Epithelial cell of proximal tubule (primary cell): ENCODE measurements at regions not wholly inside any gene's neighbourhood (a gene's known extent, or its start where the extent isn't known, plus 50 kb on each side); places are given as distances from the start of the nearest gene placed in this dataset.

Source experiments
- DNase-seq: peaks from one replicate; pipeline ENCODE4 v3.0.0-alpha.2; 2011; ENCODE audit warnings: low read depth
- H3K4me3 ChIP-seq: 2 replicates; pipeline ENCODE4 v1.5.1; 2011; ENCODE audit warnings: low read depth, mild to moderate bottlenecking, low read length
- TF ChIP-seq, protein P1 (sequence below): conservative IDR thresholded peaks from 2 replicates; pipeline ENCODE4 v1.5.1; 2012; ENCODE audit warnings: low read depth, mild to moderate bottlenecking, low read length

DNA sequence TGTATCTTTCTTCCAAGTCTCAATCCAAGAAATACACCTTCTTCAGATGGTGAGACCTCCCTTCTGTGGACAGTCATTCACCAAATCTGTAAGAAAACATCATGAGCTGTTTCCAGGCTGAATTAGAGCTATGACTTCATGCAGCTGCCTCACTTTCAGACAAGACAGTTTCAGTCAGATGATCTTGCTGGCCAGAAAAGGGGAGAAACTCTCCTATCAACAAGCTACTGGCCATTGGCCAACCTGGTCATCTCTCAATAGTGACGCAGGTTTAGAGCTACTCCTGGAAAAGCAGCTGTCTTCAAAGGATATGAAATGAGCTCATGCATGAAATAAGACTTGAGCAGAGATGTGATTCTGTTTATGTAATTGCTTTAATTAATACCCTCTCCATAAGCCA, 69.6 kb upstream of the NDP start:
- DNase-seq: peak; percentile 87
- H3K4me3 ChIP-seq: no peak overlapping the region
- TF ChIP-seq, protein P1, sequence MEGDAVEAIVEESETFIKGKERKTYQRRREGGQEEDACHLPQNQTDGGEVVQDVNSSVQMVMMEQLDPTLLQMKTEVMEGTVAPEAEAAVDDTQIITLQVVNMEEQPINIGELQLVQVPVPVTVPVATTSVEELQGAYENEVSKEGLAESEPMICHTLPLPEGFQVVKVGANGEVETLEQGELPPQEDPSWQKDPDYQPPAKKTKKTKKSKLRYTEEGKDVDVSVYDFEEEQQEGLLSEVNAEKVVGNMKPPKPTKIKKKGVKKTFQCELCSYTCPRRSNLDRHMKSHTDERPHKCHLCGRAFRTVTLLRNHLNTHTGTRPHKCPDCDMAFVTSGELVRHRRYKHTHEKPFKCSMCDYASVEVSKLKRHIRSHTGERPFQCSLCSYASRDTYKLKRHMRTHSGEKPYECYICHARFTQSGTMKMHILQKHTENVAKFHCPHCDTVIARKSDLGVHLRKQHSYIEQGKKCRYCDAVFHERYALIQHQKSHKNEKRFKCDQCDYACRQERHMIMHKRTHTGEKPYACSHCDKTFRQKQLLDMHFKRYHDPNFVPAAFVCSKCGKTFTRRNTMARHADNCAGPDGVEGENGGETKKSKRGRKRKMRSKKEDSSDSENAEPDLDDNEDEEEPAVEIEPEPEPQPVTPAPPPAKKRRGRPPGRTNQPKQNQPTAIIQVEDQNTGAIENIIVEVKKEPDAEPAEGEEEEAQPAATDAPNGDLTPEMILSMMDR: no peak

DNA sequence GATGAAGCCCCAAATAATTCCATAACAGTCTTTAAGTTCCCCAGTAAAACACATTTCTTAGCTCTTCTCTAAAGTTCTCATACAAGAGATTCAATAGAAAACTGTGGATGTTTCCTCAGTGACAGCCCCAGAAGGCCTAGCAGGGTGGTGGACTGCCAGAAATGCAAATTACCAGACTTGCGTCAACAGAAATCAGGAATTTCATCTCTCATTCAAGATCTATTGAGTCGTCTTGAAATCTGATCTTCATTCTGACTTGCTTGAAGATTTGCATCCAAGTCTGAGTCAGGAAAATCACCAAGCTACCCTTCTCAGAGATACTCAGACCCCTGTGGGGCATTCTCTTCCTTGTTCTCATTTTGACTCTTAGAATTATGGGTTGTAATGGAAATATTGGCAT, 68.9 kb upstream of the NDP start:
- DNase-seq: no peak
- TF ChIP-seq, protein P1: no peak
- no peak overlapping the region for H3K4me3 ChIP-seq

DNA sequence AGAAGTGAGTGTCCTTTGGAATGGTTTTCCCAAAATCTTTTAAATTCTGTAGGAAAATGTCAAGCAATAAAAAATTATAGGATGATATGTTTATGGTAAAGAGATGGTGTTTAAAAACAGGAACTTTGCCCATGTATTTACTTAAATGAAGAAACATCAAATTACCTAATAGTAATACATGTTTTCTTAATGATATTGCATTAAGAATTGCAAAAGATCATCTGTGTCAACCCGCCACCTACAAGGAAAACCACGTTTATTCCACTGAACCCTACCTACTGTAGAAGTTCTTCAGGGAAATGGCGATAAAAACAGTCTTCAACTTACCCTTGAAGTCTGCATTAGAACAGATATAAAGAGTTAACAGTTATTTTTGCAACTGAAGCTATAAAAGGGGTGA, 67.2 kb upstream of the NDP start:
- DNase-seq: no peak
- H3K4me3 ChIP-seq: no peak overlapping the region
- TF ChIP-seq, protein P1: no peak

DNA sequence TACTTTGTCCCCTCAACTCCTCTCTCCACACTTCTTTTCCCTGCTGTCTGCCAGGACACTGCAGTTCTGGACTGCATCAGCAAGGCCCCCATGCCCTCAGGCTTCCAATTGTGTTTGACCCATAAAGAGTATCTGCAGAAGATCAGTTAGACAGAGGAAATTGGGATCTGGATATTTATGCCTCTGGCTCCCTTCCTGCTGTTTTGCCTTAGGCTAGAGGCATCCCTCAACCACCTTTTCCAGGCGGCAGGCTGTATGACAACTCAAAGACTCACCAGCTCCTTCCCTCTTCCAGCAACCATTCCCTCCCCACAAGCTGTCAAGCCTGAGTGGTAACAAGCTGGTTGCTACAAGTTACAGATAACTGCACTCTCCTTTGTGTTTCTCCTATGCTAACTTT, 66.4 kb upstream of the NDP start:
- H3K4me3 ChIP-seq: no peak overlapping the region
- DNase-seq: no peak
- TF ChIP-seq, protein P1: no peak

GRCh38 chrX:44036336-44036735, 63.1 kb upstream of the NDP start:
- no peak overlapping the region for H3K4me3 ChIP-seq
- no peak for DNase-seq
- TF ChIP-seq, protein P1: no peak

DNA sequence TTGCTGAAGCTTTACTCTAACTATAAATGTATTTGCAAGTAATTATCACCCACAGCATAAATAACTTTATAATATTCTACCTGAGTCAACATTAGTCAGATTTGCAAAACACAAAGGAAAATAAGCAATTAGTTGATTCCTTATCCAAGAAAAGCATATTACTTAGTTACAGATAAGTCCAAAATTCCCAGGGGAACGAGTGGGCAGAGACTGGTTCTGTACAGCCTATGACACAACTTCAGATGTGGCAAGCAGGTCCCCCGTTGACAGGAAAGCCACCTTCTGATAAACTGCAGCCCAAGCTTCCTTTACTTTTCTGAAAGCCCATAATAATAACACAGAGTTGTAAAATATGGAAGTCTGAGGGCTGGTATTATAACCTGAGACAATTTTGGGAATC, 62.4 kb upstream of the NDP start:
- DNase-seq: no peak
- TF ChIP-seq, protein P1: no peak
- H3K4me3 ChIP-seq: no peak overlapping the region

DNA sequence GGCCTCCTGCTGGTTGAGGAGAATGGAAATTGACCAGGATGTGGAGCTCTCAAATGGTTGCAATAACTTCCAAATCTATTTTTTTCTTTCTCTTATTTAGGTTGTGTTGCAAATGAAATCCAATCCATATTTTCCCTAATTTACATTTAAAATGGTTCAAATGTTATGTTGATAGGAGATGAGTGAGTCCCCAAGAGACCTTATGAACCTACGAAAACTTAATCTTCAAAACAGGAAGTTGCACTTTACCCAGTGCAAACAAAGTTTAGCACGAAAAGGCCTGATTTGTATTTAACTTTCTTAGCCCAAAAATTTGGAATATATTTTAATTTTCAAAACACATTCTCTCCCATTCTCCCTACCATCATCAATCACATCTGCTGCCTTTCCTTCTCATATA, 59.3 kb upstream of the NDP start:
- TF ChIP-seq, protein P1: no peak
- no peak overlapping the region for H3K4me3 ChIP-seq
- no peak for DNase-seq
